Smooth muscle cell of the brain vasculature (primary cell): ENCODE measurements at regions not wholly inside any gene's neighbourhood (a gene's known extent, or its start where the extent isn't known, plus 50 kb on each side); places are given as distances from the start of the nearest gene placed in this dataset.
"Not testable (repeated sequence)": the region's sequence is repeated elsewhere in the genome, so short reads cannot be mapped to it uniquely, and the experiment has no call there.

Experiments used
- DNase-seq: peaks from one replicate; pipeline ENCODE4 v3.0.0-alpha.2; 2012; ENCODE audit warnings: low read depth, low spot score

DNA sequence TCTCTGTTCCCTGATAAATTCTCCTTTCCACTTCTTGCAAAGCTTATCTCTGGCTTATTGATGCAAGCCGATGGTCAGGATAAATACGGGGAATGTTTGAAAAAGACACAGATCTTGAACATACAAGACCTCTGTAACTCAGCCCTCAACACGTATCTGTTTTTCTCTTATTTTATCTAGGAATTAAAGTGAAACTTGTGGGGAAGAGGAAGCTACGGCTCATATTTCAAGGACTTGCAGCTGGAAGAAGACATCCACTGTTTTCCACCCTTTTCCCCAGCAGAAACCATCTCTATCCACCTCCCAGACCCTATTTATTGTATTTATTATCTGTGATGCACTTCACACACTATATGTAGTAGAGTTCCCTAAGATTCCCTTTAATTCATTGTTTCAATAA is 98.4 kb upstream of the TANK start:
- no peak for DNase-seq

DNA sequence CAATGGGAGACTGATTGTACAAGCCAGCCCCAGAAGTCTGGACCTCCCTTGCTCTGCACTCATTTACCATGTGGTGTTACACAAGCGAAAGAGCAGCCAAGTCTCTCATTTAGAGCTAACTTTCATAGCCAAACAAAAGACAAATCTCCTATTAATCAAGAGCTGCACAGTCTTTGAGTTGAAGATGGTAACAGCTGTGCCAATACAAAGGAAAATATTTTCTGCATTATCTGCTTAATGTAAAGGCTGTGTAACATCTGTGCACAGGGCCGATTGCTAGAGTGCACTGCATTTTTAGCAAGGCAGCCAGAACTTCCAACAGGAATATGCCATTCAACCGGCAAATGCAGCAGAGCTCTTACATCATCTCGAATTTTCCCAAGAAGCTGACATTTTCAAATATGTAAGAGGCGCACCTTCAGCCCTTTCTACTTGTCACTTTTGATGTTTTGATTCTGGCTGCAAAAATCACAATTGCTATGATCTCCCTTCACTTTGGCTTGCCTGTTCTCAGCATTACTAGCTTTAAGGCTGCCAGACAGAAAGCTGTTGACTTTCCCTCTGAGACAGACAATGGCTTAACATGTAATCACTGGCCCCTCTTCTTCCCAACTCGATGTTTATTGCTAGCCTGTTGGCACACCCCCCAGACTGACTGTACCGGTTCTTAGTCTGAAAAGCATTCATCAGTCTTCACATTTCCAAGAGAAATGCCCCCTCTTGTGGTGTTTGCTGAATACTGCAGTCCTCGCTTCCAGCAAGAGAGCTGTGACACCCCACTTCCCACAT is 96.9 kb upstream of the TANK start:
- peak; percentile 59 for DNase-seq

DNA sequence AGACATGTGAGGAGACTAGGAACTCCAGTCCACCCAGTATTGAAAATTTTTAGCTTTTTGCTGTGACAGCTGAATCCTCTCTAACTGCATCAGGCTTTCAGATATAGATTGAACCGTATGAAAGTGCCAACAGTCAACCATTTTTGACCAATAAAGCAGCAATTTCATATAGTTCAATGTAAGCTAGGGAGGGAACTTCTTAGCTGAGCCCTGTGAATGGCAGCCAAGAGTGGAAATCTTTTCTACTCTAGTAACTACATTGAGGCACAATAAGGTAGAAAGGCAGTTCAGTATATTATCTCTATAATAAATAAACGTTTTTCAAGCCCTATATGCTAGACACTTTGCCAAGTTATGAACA is 96.3 kb upstream of the TANK start:
- no peak for DNase-seq

DNA sequence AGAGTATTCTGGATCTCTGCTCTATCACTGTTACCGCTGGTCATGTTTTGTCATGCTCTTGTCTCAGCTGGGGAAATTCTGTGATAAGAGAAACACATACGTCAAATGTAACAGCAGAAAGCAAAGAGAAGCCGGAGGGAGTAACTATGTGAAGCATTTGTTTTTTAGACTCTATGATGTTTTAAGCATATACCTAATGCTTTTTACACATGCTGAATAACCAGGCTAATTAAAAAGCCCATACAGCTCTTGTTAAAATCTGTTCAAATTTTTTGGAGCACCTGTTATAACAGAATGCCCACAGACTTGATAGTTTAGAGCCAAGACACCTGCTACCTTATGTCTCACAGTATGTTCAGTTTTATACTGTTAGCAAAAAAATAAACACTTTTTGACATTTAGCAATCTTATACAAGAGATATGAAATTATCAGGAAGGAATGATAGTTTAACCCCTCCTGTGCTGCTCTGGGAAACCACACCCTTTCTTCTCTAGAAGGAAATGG is 92.3 kb upstream of the TANK start:
- no peak for DNase-seq

DNA sequence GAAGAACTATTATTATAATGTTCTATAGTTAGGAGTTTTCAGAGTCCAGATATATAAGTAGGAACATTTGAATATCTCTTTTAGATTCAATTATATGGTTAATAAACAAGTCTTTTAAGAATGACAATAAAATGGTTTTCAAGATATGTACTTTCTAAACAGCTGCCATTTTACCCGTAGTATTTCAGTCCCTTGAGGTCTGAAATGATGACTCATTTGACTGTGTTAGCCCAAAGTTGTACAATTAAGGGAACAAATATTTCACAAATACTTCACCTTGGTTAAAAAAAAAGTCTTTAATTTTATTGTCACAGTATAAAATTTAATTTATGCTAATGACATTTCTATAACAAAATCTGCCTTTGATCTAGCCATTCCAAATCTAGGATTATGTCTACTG is 91.6 kb upstream of the TANK start:
- no peak for DNase-seq

DNA sequence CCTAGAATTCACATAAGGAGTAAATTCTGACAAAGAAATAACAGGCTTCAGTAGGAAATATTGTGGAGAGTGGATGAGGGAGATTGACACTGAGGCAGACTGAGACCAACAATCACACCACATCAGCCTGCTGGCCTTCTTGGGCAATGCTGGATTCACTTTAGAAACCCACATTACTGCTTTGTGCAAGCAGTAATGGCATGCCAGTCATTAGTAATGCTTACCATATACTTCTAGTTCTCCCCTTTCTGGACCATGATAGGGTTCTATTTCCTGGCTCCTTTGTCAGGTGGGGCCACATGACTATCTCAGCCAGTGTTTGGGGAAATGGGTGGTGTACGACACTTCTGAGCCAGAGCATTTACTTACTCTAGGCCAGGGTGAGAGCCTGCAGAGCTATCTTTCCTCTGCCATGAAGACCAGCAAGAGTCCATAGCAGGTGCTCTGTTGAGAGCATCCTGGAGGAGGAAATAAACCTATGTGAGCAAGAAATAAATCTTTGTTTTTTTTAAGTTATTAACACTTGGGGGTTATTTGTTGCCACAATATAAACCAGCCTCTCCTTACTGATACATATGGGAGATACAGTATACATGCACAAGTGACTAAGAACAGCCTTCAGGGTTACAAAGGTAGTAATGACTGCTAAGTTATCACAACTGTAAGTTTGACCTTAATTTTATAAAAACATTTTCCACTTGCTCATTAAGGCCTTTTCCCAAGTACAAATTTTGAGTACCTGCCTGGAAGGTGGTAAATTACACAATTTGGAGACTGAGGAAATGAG is 89.3 kb upstream of the TANK start:
- no peak for DNase-seq

DNA sequence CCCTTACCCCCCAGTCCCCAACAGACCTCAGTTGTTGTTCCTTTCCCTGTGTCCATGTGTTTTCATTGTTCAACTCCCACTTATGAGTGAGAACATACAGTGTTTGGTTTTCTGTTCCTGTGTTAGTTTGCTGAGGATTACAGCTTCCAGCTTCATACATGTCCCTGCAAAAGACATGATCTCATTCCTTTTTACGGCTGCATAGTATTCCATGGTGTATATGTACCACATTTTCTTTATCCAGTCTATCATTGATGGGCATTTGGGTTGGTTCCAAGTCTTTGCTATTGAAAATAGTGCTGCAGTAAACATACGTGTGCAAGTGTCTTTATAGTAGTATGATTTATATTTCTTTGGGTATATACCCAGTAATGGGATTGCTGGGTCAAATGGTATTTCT is 87.8 kb upstream of the TANK start:
- not testable (repeated sequence) for DNase-seq

DNA sequence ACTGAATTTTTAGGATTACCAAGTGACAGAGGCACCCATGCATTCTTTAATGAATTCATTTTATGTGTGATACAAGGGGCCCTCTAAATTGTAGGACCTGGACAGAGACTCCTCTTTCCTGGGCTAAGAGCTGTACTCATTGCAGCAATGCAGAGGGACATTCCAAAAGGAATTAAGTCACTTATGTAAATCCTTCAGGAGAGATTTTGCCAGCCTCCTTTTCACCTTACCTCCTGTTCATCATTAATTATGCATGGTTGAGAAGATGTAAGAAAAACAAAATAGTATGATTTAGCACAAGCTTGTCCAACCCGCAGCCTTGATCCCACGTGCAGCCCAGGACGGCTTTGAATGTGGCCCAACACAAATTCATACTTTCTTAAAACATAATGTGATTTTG is 84.5 kb upstream of the TANK start:
- no peak for DNase-seq

DNA sequence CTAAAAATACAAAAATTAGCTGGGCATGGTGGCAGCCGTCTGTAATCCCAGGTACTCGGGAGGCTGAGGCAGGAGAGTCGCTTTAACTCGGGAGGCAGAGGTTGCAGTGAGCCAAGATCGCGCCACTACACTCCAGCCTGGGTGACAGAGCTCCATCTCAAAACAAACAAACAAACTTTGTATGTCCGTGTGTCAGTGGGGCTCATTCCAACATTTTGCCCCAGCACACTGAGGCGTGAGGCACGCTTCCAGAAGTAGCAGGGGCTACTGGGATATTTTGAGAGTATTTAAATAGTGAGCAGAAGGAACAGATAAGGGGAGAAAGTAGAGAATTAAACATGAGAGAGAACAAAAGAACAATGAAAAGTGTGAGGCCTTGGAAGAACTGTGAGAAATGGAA is 83.3 kb upstream of the TANK start:
- no peak for DNase-seq

DNA sequence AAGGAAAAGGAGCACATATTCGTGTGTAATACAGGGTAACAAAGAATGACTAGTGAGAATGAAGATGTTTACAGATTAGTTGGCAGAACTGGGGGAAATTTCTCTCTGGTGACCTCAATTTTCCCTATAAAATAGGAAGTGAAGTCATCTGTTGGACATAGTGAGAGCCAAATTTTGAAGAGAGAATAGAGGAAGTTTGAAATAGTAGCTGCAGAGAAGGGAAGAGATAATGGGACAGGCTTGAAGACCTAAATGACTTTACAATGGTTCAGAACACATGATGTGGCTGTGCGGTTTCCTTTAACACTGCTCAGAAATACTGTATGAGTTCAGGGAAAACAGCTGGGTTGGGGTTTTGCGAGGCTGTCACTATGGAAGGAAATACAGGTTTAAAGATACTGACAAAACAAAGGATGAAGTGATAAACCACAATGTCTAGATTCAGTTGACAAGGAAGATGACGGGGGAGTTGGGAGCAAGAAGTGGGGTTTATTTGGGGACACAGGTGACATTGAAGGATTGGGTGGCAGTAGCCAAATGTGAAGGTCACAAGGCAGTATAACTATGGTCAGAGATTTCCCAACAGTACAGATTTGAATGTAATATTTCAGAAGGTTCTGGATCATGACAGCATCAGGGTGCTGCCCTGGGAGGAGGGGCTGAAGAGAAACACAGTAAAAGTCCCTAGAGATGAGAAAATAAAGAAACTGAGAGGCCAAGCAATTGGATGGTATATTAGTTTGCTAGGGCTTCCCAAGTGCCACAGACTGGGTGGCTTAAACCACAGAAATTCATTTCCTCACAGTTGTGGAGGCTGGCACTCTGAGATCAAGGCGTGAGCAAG is 82.6 kb upstream of the TANK start:
- DNase-seq = no peak

DNA sequence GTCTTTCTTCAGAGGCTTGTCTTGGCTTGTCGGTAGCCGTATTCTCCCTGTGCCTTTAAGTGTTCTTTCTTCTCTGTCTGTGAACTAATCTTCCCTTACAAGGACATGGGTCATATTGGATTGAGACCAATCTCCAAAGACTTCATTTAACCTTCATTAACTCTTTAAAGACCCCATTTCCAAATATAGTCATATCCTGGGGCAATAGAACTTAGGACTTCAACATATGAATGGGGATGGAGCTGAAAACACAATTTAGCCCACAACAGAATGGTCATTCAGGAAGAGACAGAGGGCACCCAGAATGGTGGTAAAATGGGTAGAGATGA is 82.1 kb upstream of the TANK start:
- DNase-seq = no peak

DNA sequence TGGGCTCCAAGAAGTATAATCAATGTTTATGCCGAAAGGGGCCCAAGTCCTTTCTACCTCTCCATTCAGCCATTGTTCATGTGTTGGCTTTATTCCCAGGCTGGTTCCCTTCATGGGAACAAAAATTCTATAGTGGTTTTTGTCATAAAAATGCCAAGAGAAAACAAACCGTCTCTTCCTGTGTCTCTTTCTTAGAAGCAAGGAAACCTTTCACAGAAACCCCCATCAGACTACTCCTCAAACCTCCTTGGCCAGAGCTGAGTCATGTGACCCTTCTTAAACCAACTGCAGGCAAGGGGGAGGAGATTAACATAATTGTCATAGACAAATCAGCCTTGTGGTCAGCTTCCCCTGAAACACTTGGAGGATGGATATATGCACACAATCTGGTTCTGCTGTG is 75.1 kb upstream of the TANK start:
- DNase-seq = no peak

DNA sequence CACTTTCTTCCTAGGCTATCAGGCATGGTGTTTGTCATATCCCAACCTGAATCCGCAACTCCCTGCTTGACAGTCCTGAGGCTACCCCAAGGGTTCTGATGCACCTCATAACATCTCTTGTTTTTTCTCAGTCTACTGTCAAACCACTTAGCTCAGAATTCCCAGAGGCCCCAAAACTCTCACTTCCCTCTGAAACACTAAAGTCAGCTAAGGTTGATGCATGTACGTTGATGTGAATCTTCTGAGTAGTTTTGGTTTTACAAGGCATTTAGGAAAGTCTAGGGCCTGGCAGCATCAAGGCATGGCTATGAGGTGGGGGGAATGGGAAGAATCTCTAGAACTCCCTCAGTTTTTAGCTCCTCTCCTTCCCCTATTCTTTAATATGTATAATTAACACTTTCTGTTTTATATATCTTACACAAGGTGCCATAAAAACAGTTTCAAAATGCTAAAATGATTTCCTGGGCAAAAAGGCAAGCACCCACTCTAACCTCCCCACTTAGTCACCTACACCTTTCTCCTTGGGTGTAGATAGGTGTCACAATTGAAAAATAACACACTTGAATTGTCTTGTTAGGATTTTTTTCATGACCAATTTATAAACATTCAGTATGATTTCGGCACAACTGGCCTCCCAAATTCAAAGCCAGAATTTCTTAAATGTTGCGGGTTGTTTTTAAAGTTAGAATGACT is 71.4 kb upstream of the TANK start:
- no peak for DNase-seq

DNA sequence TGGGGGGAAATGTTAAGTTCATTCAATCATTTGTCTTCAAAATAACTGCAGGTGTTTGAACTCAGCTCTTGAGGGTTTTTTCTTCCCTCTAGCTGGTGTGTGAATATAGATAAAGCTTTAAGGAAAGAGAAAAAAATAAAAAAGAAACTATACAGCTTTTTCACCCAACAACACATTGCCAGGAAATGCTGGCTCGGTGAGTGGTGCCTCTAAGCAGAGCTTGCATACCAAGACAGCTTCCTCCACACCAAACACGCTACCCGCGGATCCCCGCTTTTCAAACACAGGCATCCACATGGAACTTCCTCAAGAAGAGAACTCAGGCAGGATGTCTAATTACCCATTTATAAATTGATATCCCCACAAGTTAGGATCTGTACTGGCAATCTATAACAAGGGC is 69.8 kb upstream of the TANK start:
- DNase-seq = no peak

DNA sequence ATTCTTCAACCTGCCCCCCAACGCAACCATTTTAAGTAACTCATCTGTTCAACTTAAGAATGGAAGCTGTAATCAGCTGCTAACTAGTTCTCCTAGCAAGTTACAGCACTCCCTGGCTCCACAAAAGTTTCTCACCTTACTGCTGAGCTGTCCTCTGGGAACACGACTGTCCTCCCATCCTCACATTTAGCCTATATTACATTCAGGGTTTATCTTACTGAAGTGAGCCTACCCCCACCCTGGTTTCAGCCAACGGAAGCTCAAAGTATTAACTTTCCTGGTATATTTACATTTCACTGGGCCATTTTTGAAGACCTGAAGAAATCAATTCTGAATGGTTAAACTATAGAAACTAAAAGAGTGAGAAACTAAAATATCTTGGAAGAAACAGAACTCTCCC is 64.9 kb upstream of the TANK start:
- no peak for DNase-seq

DNA sequence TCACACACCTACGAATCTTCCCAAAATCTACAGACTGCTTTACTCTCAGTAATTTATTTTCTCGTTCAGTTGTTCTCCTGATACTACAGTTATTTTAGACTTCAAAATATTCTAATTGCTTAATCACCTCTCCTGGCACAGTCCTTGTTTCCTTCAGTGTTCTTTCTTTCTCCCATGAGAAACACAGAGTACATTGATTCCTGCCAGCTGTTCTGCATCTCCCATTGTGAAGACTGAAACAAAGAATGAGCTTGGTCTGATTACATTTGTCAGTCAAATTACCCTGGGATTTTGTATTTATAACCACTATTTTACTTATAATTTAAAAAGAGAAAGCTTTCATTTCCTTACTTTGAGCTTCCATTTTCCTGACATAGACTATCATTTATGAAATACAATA is 63.9 kb upstream of the TANK start:
- no peak for DNase-seq

DNA sequence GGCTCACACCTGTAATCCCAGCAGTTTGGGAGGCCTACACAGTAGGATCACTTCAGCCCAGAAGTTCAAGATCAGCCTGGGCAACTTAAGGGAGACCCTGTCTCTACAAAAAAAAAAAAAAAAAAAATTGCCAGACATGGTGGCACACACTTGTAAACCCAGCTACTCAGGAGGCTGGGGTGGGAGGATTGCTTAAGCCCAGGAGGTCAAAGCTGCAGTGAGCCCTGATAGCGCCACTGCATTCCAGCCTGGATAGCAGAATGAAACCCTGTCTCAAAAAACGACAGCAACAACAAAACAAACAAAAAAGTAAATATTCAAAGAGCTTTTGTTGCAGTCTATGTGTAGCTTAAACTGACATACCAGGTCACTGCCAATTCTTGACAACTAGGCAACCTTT is 63.1 kb upstream of the TANK start:
- DNase-seq = no peak

DNA sequence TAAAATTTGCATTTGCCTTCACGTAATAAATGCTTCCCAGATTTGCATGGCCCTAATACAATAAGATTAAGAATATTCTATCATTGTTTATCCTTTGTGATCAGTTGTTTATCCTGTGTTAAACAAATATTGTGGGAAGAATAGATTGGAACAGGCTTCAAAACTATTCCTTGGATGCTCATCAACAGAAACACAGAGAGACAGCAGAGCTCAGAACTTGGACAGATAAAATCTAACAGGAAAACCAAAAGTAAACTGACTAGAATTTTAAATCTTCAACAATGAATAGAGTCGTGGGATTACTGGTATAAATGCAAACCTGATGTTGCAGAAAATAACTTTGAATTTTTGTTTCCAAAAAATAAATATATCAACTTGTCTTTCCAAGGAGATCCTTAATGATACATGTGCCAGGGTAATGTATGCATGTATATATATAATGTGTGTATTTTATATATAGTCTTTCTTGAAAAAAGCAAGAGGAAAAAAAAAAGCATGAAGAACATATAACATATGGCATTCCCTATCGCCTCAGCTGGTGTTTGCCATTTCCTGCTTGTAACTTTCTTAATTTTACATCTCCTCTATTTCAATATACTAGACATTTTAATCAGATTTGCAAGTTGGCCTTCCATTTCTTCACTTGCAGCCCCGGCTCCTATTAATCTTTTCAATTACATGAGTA is 59.9 kb upstream of the TANK start:
- DNase-seq = no peak

DNA sequence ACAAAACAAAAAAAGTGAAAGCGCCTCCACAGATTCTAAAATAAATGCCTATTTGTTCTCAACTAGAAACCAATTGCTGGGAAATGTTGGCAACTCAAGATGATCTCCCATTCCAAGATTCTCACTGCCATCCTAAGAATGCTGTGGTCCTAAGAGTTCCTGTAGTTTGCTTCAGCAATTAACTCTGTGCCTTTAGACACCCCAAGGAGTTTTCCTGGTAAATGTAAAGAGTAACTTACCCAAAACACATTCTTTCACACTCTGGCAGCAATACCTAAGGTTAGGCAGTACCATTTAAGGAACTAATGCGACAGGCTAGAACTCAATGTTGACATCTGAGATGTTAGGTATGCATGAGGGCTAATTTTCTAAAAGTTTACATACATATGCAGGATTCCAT is 58.8 kb upstream of the TANK start:
- DNase-seq = no peak

DNA sequence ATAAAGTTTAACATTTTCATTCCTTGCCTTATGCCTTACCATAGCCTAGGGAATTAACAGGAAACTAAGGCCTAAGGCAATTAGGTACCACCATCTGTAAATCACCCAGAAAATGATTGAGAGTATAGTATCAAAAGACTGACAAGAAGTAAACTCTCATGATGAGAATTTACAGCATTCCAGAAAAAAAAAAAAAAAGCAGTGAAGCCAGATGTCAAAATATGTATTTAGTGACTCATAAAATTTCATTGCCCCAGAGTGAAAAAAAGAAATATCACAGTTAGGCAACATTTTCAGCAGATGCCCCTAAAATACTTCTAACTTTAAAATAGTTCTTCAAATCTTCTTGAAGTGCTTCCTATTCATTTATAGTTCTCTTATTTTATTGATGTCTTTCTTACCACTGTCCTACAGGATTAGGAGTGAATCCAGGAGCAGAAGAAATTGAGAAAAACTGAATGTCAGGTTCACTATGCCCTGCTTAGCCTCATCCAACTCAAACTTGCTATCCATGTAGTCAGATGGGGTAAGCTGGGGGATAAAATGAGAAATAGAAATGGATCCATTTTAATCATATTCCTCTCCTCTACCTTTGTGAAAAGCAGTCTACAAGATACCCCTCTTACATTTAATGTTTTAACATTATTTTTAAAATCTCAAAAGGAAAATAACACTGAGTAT is 57.3 kb upstream of the TANK start:
- no peak for DNase-seq

DNA sequence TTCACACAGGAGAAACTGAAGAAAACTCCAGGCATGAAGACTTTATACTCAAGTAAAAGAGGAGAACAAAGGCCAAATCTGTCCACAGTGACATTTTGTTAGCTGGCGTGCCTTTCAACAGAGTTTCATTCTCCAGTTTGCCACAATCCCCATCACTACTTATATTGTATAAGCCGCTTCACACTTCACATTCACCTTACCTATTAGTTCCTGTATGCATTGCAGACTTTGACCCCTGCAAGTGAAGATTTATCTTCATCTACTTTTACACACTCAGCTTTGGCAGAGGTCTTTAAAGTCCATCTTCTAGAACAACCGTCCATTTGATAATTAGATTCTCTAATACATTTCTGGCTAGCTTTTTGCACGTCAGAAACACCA is 56.8 kb upstream of the TANK start:
- DNase-seq = no peak
